Neuronal stem cell (in vitro differentiated cells): ENCODE measurements at regions not wholly inside any gene's neighbourhood (a gene's known extent, or its start where the extent isn't known, plus 50 kb on each side); places are given as distances from the start of the nearest gene placed in this dataset.
A peak's percentile ranks its signal among the peaks of the same experiment; 100 is the strongest.
"Not testable (repeated sequence)": the region's sequence is repeated elsewhere in the genome, so short reads cannot be mapped to it uniquely, and the experiment has no call there.

ENCODE experiments used
- DNase-seq: peaks from one replicate; pipeline ENCODE4 v3.0.0-alpha.2; 2013; ENCODE audit warnings: low spot score
- H2AFZ ChIP-seq: one replicate; pipeline ENCODE4 v1.6.1; 2013; ENCODE audit warnings: mild to moderate bottlenecking, low read length, inconsistent platforms
- H2AK5ac ChIP-seq: 2 replicates; pipeline ENCODE4 v1.6.1; 2013; ENCODE audit warnings: low read depth, mild to moderate bottlenecking, inconsistent platforms, low read length, moderate library complexity, mixed read lengths
- H2BK120ac ChIP-seq: 2 replicates; pipeline ENCODE4 v1.6.1; 2013; ENCODE audit warnings: low read depth, mild to moderate bottlenecking, inconsistent platforms, low read length, moderate library complexity, mixed read lengths
- H2BK12ac ChIP-seq: one replicate; pipeline ENCODE4 v1.6.1; 2013; ENCODE audit warnings: low read length, inconsistent platforms
- H2BK15ac ChIP-seq: 2 replicates; pipeline ENCODE4 v1.6.1; 2013; ENCODE audit warnings: mild to moderate bottlenecking, low read length, inconsistent platforms, mixed read lengths
- H2BK5ac ChIP-seq: one replicate; pipeline ENCODE4 v1.6.1; 2013; ENCODE audit warnings: inconsistent platforms, mild to moderate bottlenecking, low read length, moderate library complexity
- H3K14ac ChIP-seq: one replicate; pipeline ENCODE4 v1.6.1; 2013; ENCODE audit warnings: low read length, inconsistent platforms
- H3K18ac ChIP-seq: 2 replicates; pipeline ENCODE4 v1.6.1; 2013; ENCODE audit warnings: low read length, inconsistent platforms
- H3K23ac ChIP-seq: 2 replicates; pipeline ENCODE4 v1.6.1; 2013; ENCODE audit warnings: low read depth, mild to moderate bottlenecking, mixed read lengths, low read length, inconsistent platforms; ENCODE audit not compliant: poor library complexity
- H3K27ac ChIP-seq: replicated peaks from 3 replicates; pipeline ENCODE4 v1.5.1; 2013; ENCODE audit warnings: low read length, inconsistent platforms
- H3K27me3 ChIP-seq, 3 experiments: 2 replicates each; pipeline ENCODE4 v1.6.1; 2013; ENCODE audit warnings: low read length in 3 of 3, mild to moderate bottlenecking in 2 of 3, inconsistent platforms in 1 of 3, low read depth in 1 of 3, mixed read lengths in 1 of 3, moderate library complexity in 1 of 3; ENCODE audit not compliant: control insufficient read depth in 3 of 3, insufficient read depth in 3 of 3
- H3K36me3 ChIP-seq, 2 donors: replicated peaks in 1 of 2; 2 replicates each; pipeline ENCODE4 v1.6.1; 2013; ENCODE audit warnings: low read length in 2 of 2; ENCODE audit not compliant: control insufficient read depth in 2 of 2, insufficient read depth in 2 of 2
- H3K4ac ChIP-seq: 2 replicates; pipeline ENCODE4 v1.6.1; 2013; ENCODE audit warnings: inconsistent platforms, mild to moderate bottlenecking, low read length, moderate library complexity
- H3K4me1 ChIP-seq, 2 donors: 1 replicate in 1 of 2; 2 replicates in 1 of 2; pipeline ENCODE4 v1.6.1; 2013; ENCODE audit warnings: low read length in 2 of 2, low read depth in 1 of 2; ENCODE audit not compliant: control insufficient read depth in 2 of 2, insufficient read depth in 1 of 2
- H3K4me2 ChIP-seq: one replicate; pipeline ENCODE4 v1.6.1; 2013; ENCODE audit warnings: mild to moderate bottlenecking, low read length, inconsistent platforms; ENCODE audit not compliant: insufficient read depth, poor library complexity, severe bottlenecking
- H3K4me3 ChIP-seq, 2 donors: 2 replicates each; pipeline ENCODE4 v1.5.1; 2013; ENCODE audit warnings: low read length in 2 of 2, mild to moderate bottlenecking in 2 of 2, inconsistent platforms in 1 of 2, moderate library complexity in 1 of 2
- H3K79me1 ChIP-seq: one replicate; pipeline ENCODE4 v1.6.1; 2013; ENCODE audit warnings: low read depth, mild to moderate bottlenecking, inconsistent platforms, low read length, moderate library complexity
- H3K9ac ChIP-seq: one replicate; pipeline ENCODE4 v1.6.1; 2013; ENCODE audit warnings: mild to moderate bottlenecking, low read depth, low read length, inconsistent platforms; ENCODE audit not compliant: poor library complexity
- H3K9me3 ChIP-seq, 2 donors: replicated peaks in 1 of 2; 2 replicates each; pipeline versions ENCODE3 to v1.6.1; 2013; ENCODE audit warnings: low read length in 2 of 2, mild to moderate bottlenecking in 2 of 2, inconsistent platforms in 1 of 2, low read depth in 1 of 2, mixed read lengths in 1 of 2, moderate library complexity in 1 of 2; ENCODE audit not compliant: control insufficient read depth in 2 of 2, insufficient read depth in 1 of 2
- H4K8ac ChIP-seq: one replicate; pipeline ENCODE4 v1.6.1; 2013; ENCODE audit warnings: low read depth, mild to moderate bottlenecking, inconsistent platforms, low read length, moderate library complexity
- H4K91ac ChIP-seq: one replicate; pipeline ENCODE4 v1.6.1; 2013; ENCODE audit warnings: low read length, low read depth, mild to moderate bottlenecking, inconsistent platforms; ENCODE audit not compliant: poor library complexity
- WGBS, 2 donors: extraction: QIAGEN DNeasy Blood & Tissue Kit; methylation state at CpG; one replicate each; pipeline ENCODE4 v1.1.7; 2013; ENCODE audit warnings: missing lambda C conversion rate in 2 of 2, mixed read lengths in 1 of 2; ENCODE audit not compliant: insufficient read length in 2 of 2, insufficient replicate concordance in 1 of 2; ENCODE audit errors: extremely low coverage in 2 of 2; 5-methylcytosine and 5-hydroxymethylcytosine counted together

GRCh38 chr4:156377036-156377710 is 423.5 kb upstream of the CTSO start:
- no peaks in the 10 kb centered on the region for H3K27me3 ChIP-seq
- no peak overlapping the region for H4K8ac ChIP-seq
- no peak overlapping the region for H2BK15ac ChIP-seq
- no peak overlapping the region for H3K23ac ChIP-seq
- WGBS, 2 donors: 100% methylated on average over 1 of the region's 5 CpGs; no CpG with 5 or more reads in 1 of the 2 donors
- DNase-seq: no peak
- H3K9me3 ChIP-seq: no peaks in the 10 kb centered on the region
- H2BK5ac ChIP-seq: no peak overlapping the region
- no peaks in the 10 kb centered on the region for H3K4me1 ChIP-seq
- no peak overlapping the region for H3K9ac ChIP-seq
- no peak overlapping the region for H3K14ac ChIP-seq
- H4K91ac ChIP-seq: no peak overlapping the region
- no peak overlapping the region for H2BK120ac ChIP-seq
- H3K27ac ChIP-seq: no peak overlapping the region
- no peak overlapping the region for H3K4ac ChIP-seq
- H3K36me3 ChIP-seq: no peaks in the 10 kb centered on the region
- H3K79me1 ChIP-seq: no peaks in the 10 kb centered on the region
- no peak overlapping the region for H2AFZ ChIP-seq
- no peak overlapping the region for H3K4me2 ChIP-seq
- H3K4me3 ChIP-seq: no peak overlapping the region
- no peak overlapping the region for H2BK12ac ChIP-seq
- H2AK5ac ChIP-seq: no peak overlapping the region
- no peak overlapping the region for H3K18ac ChIP-seq

- Histone ChIP-seq H3K9ac (no peak overlapping the region), H3K4me3 (no peak overlapping the region), H3K79me1 (no peaks in the 10 kb centered on the region), H3K9me3 (no peaks in the 10 kb centered on the region), H4K8ac (no peak overlapping the region), H3K36me3 (no peaks in the 10 kb centered on the region), H3K4me2 (no peak overlapping the region), H2BK12ac (no peak overlapping the region), H3K4ac (no peak overlapping the region), H2BK120ac (no peak overlapping the region), H3K27ac (no peak overlapping the region), H2BK15ac (no peak overlapping the region), H2BK5ac (no peak overlapping the region), H2AK5ac (no peak overlapping the region), H2AFZ (no peak overlapping the region), H3K23ac (no peak overlapping the region), H3K27me3 (no peaks in the 10 kb centered on the region), H4K91ac (no peak overlapping the region), H3K14ac (no peak overlapping the region), H3K4me1 (no peaks in the 10 kb centered on the region), H3K18ac (no peak overlapping the region)
- no peak for DNase-seq
These were observed 421.2 kb upstream of the CTSO start for GRCh38 chr4:156374894-156375293.

GRCh38 chr4:156374069-156374468 is 420.4 kb upstream of the CTSO start:
- H3K14ac ChIP-seq: no peak overlapping the region
- H2BK5ac ChIP-seq: no peak overlapping the region
- H3K36me3 ChIP-seq: no peaks in the 10 kb centered on the region
- WGBS, 2 donors: no CpG with 5 or more reads among the region's 2 CpGs
- H4K8ac ChIP-seq: no peak overlapping the region
- no peaks in the 10 kb centered on the region for H3K9me3 ChIP-seq
- H3K9ac ChIP-seq: no peak overlapping the region
- no peak overlapping the region for H2BK12ac ChIP-seq
- H2BK120ac ChIP-seq: no peak overlapping the region
- no peak overlapping the region for H3K4me2 ChIP-seq
- H2AFZ ChIP-seq: no peak overlapping the region
- no peak overlapping the region for H3K18ac ChIP-seq
- H3K4me1 ChIP-seq: no peaks in the 10 kb centered on the region
- H3K27me3 ChIP-seq: no peaks in the 10 kb centered on the region
- H4K91ac ChIP-seq: no peak overlapping the region
- no peak overlapping the region for H3K4me3 ChIP-seq
- H3K27ac ChIP-seq: no peak overlapping the region
- no peaks in the 10 kb centered on the region for H3K79me1 ChIP-seq
- peak; percentile 62 for DNase-seq
- H3K4ac ChIP-seq: no peak overlapping the region
- H3K23ac ChIP-seq: no peak overlapping the region
- no peak overlapping the region for H2AK5ac ChIP-seq
- H2BK15ac ChIP-seq: no peak overlapping the region

GRCh38 chr4:156367502-156367901 is 413.8 kb upstream of the CTSO start:
- H2BK15ac ChIP-seq, H2AK5ac ChIP-seq: not testable (repeated sequence)
- WGBS, 2 donors: no CpG with 5 or more reads among the region's 13 CpGs

More at GRCh38 chr4:156367502-156367901, 413.8 kb upstream of the CTSO start:
- H3K23ac ChIP-seq, H3K27ac ChIP-seq, H3K4me3 ChIP-seq, H2BK5ac ChIP-seq, H4K91ac ChIP-seq, H2BK120ac ChIP-seq, H3K4ac ChIP-seq, H3K14ac ChIP-seq, H3K18ac ChIP-seq, H3K27me3 ChIP-seq, H2AFZ ChIP-seq, H3K36me3 ChIP-seq, H4K8ac ChIP-seq, H3K9ac ChIP-seq, H3K4me1 ChIP-seq, H3K79me1 ChIP-seq, H2BK12ac ChIP-seq, H3K9me3 ChIP-seq, H3K4me2 ChIP-seq, DNase-seq: not testable (repeated sequence)
